Loucy (cell line): ENCODE measurements at regions not wholly inside any gene's neighbourhood (a gene's known extent, or its start where the extent isn't known, plus 50 kb on each side); places are given as distances from the start of the nearest gene placed in this dataset.

Source experiments
- H2AFZ ChIP-seq: fragments of 200-600 bp; sonication (generic); 2 replicates; pipeline ENCODE4 v1.6.0; 2016; ENCODE audit warnings: antibody characterized with exemption, mild to moderate bottlenecking, low read length, moderate library complexity
- H3F3A ChIP-seq: fragments of 200-600 bp; 2 replicates; pipeline ENCODE4 v1.6.0; 2016; ENCODE audit warnings: antibody characterized with exemption, low read depth, mild to moderate bottlenecking
- H3K27me3 ChIP-seq: fragments of 200-600 bp; sonication (generic); 2 replicates; pipeline ENCODE4 v1.6.1; 2014; ENCODE audit warnings: low read length, mild to moderate bottlenecking; ENCODE audit not compliant: insufficient read depth, poor library complexity, severe bottlenecking
- H3K36me3 ChIP-seq: fragments of 200-600 bp; sonication (generic); 2 replicates; pipeline ENCODE4 v1.6.1; 2016; ENCODE audit warnings: low read length; ENCODE audit not compliant: insufficient read depth
- H3K4me1 ChIP-seq: fragments of 200-600 bp; sonication (generic); 2 replicates; pipeline ENCODE4 v1.5.1; 2014; ENCODE audit warnings: low read length, mild to moderate bottlenecking; ENCODE audit not compliant: insufficient read depth, poor library complexity, severe bottlenecking
- H3K4me2 ChIP-seq: fragments of 200-600 bp; sonication (generic); 2 replicates; pipeline ENCODE4 v1.6.0; 2014; ENCODE audit warnings: antibody characterized with exemption, low read length, low read depth, mild to moderate bottlenecking; ENCODE audit not compliant: poor library complexity, severe bottlenecking
- H3K4me3 ChIP-seq: fragments of 200-600 bp; sonication (generic); 2 replicates; pipeline ENCODE4 v1.5.1; 2014; ENCODE audit warnings: low read length, mild to moderate bottlenecking, mixed read lengths; ENCODE audit not compliant: poor library complexity, severe bottlenecking
- H3K79me2 ChIP-seq: fragments of 200-600 bp; sonication (generic); 2 replicates; pipeline ENCODE4 v1.6.1; 2014; ENCODE audit warnings: low read length; ENCODE audit not compliant: insufficient read depth
- H3K9ac ChIP-seq: fragments of 200-600 bp; sonication (generic); 2 replicates; pipeline ENCODE4 v1.6.0; 2014; ENCODE audit warnings: mild to moderate bottlenecking, low read depth, low read length, moderate library complexity; ENCODE audit not compliant: poor library complexity, severe bottlenecking
- H3K9me2 ChIP-seq: fragments of 200-600 bp; sonication (generic); replicated peaks from 2 replicates; pipeline ENCODE4 v1.6.1; 2016; ENCODE audit warnings: low read depth, low read length, mixed read lengths
- H3K9me3 ChIP-seq: fragments of 200-600 bp; sonication (generic); 2 replicates; pipeline ENCODE4 v1.6.1; 2014; ENCODE audit warnings: mild to moderate bottlenecking, antibody characterized with exemption, low read length, low read depth; ENCODE audit not compliant: insufficient read depth
- H4K20me1 ChIP-seq: fragments of 200-600 bp; sonication (generic); 2 replicates; pipeline ENCODE4 v1.6.0; 2014; ENCODE audit warnings: antibody characterized with exemption, low read length, mild to moderate bottlenecking; ENCODE audit not compliant: insufficient read depth, poor library complexity, severe bottlenecking
- CTCF ChIP-seq: fragments of 200-600 bp; sonication (generic); conservative IDR thresholded peaks from 2 replicates; pipeline ENCODE4 v1.5.1; 2014; ENCODE audit warnings: mild to moderate bottlenecking, antibody characterized with exemption, low read length
- EZH2phosphoT487 ChIP-seq: fragments of 200-600 bp; IDR thresholded peaks from 2 replicates; pipeline ENCODE4 v1.6.1; 2018; ENCODE audit warnings: antibody characterized with exemption, mild to moderate bottlenecking, moderate library complexity, borderline replicate concordance

GRCh38 chr10:80968903-80969302 lies 431.2 kb downstream of the SH2D4B start:
- Histone ChIP-seq H3F3A (peaks cover 9% of the 10 kb centered on the region), H3K4me2 (no peak overlapping the region), H2AFZ (no peak overlapping the region; the same call in 1 of the 2 replicates), H3K9me2 (no peaks in the 10 kb centered on the region), H3K9ac (no peak overlapping the region), H3K79me2 (no peaks in the 10 kb centered on the region), H4K20me1 (no peaks in the 10 kb centered on the region), H3K4me1 (peaks cover 45% of the 10 kb centered on the region), H3K36me3 (no peaks in the 10 kb centered on the region), H3K4me3 (no peak overlapping the region), H3K9me3 (0 out of 2 replicates have a peak, but pooled peaks cover 3% of the 10 kb centered on the region), H3K27me3 (no peaks in the 10 kb centered on the region)
- TF ChIP-seq EZH2phosphoT487: no peak
- no peak for TF ChIP-seq CTCF

GRCh38 chr10:80971461-80971860 lies 433.8 kb downstream of the SH2D4B start:
- H3K79me2 ChIP-seq: no peaks in the 10 kb centered on the region
- no peaks in the 10 kb centered on the region for H4K20me1 ChIP-seq
- H2AFZ ChIP-seq: no peak overlapping the region
- peaks cover 4% of the 10 kb centered on the region; the same call in 1 of the 2 replicates for H3F3A ChIP-seq
- H3K36me3 ChIP-seq: no peaks in the 10 kb centered on the region
- peaks cover 47% of the 10 kb centered on the region for H3K4me1 ChIP-seq
- H3K9me3 ChIP-seq: 0 out of 2 replicates have a peak, but pooled peaks cover 3% of the 10 kb centered on the region
- H3K4me2 ChIP-seq: no peak overlapping the region
- TF ChIP-seq CTCF (no peak), EZH2phosphoT487 (no peak)
- H3K9me2 ChIP-seq: no peaks in the 10 kb centered on the region
- H3K27me3 ChIP-seq: no peaks in the 10 kb centered on the region
- H3K4me3 ChIP-seq: no peak overlapping the region
- H3K9ac ChIP-seq: no peak overlapping the region

DNA sequence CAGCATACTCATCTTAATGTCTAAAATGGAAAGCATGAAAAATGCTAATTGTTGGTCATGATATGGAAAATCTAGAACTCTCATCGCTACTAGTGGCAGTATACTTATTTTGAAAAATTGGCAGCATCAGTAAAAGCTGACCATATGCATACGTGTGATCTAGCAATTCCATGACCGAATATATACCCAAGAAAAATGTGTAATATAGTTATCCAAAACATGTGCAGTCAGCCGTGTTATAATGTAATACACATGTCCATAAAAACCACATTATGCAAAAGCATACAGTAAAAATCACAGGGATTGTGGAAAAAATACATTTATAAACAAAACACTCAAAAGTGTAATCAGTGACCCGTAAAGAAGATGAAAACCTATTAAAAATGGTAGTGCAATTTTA lies 439.0 kb downstream of the SH2D4B start:
- H3K79me2 ChIP-seq: no peaks in the 10 kb centered on the region
- H3K27me3 ChIP-seq: no peaks in the 10 kb centered on the region
- no peaks in the 10 kb centered on the region for H3K36me3 ChIP-seq
- no peaks in the 10 kb centered on the region for H3K9me2 ChIP-seq
- no peaks in the 10 kb centered on the region for H3K9me3 ChIP-seq
- no peak overlapping the region for H2AFZ ChIP-seq
- H4K20me1 ChIP-seq: no peaks in the 10 kb centered on the region
- H3K4me1 ChIP-seq: peaks cover 33% of the 10 kb centered on the region
- TF ChIP-seq CTCF (no peak), EZH2phosphoT487 (no peak)
- H3K9ac ChIP-seq: no peak overlapping the region
- no peak overlapping the region for H3K4me2 ChIP-seq
- no peaks in the 10 kb centered on the region; the same call in 1 of the 2 replicates for H3F3A ChIP-seq
- no peak overlapping the region for H3K4me3 ChIP-seq
